ENCODE measurements at regions not wholly inside any gene's neighbourhood (a gene's known extent, or its start where the extent isn't known, plus 50 kb on each side); places are given as distances from the start of the nearest gene placed in this dataset.

DNA sequence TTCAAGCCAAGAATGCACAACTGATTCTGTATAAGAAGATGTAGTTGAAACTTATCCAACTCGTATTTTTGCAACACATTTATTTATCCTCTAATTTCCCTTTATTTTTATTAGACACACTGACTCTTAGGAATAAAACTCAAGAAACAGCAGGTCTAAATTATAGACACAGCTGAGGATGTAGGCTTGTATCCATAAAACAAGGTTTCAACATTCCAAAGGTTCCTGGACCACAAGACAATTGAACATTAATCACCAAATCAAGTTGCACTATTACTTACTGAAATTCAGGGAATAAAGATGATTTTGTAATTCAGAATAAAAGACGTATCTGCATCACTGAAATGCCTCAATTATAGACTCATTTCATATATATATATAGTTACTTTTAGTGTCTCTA lies 683.5 kb upstream of the GRIA3 start:
- H2BK120ac ChIP-seq (ENCODE audit: low read depth, low read length) = no peak overlapping the region
- no peaks in the 10 kb centered on the region for H3K36me3 ChIP-seq (replicated peaks in 1 of 2; ENCODE audit: control insufficient read depth in 2 of 2, insufficient read depth in 2 of 2, low read length in 2 of 2)
- H3K9ac ChIP-seq (ENCODE audit: low read depth, low read length, poor library complexity) = no peak overlapping the region
- no peak overlapping the region for H3K14ac ChIP-seq (ENCODE audit: low read length)
- no peak overlapping the region for H3K4me2 ChIP-seq (ENCODE audit: insufficient read depth, low read length, poor library complexity, severe bottlenecking)
- H3K18ac ChIP-seq (ENCODE audit: low read length) = no peak overlapping the region
- no peaks in the 10 kb centered on the region for H3K9me3 ChIP-seq (replicated peaks in 1 of 2; ENCODE audit: control insufficient read depth in 2 of 2, insufficient read depth in 1 of 2, low read depth in 1 of 2, low read length in 2 of 2)
- H3K79me1 ChIP-seq (ENCODE audit: low read depth, low read length) = no peaks in the 10 kb centered on the region
- no peak for DNase-seq (ENCODE audit: low spot score)
- H2BK5ac ChIP-seq (ENCODE audit: low read length) = no peak overlapping the region
- no peak overlapping the region for H4K8ac ChIP-seq (ENCODE audit: low read depth, low read length)
- H3K27me3 ChIP-seq (ENCODE audit: control insufficient read depth in 3 of 3, insufficient read depth in 3 of 3, low read depth in 1 of 3, low read length in 3 of 3) = no peaks in the 10 kb centered on the region
- no peak overlapping the region for H4K91ac ChIP-seq (ENCODE audit: low read depth, low read length, poor library complexity)
- H2BK12ac ChIP-seq (ENCODE audit: low read length) = no peak overlapping the region
- H3K4me1 ChIP-seq (ENCODE audit: control insufficient read depth in 2 of 2, insufficient read depth in 1 of 2, low read depth in 1 of 2, low read length in 2 of 2) = no peaks in the 10 kb centered on the region
- no peak overlapping the region for H2AFZ ChIP-seq (ENCODE audit: low read length)
- no peak overlapping the region for H2BK15ac ChIP-seq (ENCODE audit: low read length)
- WGBS, 2 donors (ENCODE audit: extremely low coverage in 2 of 2, insufficient read length in 2 of 2, insufficient replicate concordance in 1 of 2) = no CpG with 5 or more reads among the region's 2 CpGs
- no peak overlapping the region for H2AK5ac ChIP-seq (ENCODE audit: low read depth, low read length)
- H3K4ac ChIP-seq (ENCODE audit: low read length) = no peak overlapping the region
- no peak overlapping the region for H3K23ac ChIP-seq (ENCODE audit: low read depth, low read length, poor library complexity)
- no peak overlapping the region for H3K4me3 ChIP-seq (ENCODE audit: low read length in 2 of 2)
- H3K27ac ChIP-seq (replicated peaks; ENCODE audit: low read length) = no peak overlapping the region

DNA sequence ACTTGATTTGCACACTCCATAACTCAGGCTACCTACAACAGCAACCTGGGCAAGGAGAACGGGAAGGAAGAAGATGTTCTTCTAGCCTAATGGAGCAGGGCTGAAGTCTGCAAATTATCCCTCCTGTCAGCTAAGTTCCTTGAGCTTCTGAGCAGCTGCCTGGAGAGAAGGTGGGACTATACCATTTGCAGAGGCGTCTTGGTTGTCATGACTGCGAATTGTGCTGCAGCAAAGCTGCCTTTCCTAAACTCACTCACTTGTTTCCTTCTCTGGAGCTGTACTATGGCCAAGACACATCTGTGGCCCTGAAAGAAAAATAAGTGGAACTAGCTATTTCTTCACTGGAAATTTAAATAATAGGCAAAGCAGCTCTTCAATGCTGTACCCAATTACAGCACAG lies 682.4 kb upstream of the GRIA3 start:
- no peak overlapping the region for H2BK12ac ChIP-seq (ENCODE audit: low read length)
- H3K9ac ChIP-seq (ENCODE audit: low read depth, low read length, poor library complexity) = no peak overlapping the region
- no peak overlapping the region for H3K23ac ChIP-seq (ENCODE audit: low read depth, low read length, poor library complexity)
- H3K79me1 ChIP-seq (ENCODE audit: low read depth, low read length) = no peaks in the 10 kb centered on the region
- no peak for DNase-seq (ENCODE audit: low spot score)
- no peak overlapping the region for H2AK5ac ChIP-seq (ENCODE audit: low read depth, low read length)
- H3K4me2 ChIP-seq (ENCODE audit: insufficient read depth, low read length, poor library complexity, severe bottlenecking) = no peak overlapping the region
- no peak overlapping the region for H3K18ac ChIP-seq (ENCODE audit: low read length)
- no CpG with 5 or more reads among the region's 3 CpGs for WGBS, 2 donors (ENCODE audit: extremely low coverage in 2 of 2, insufficient read length in 2 of 2, insufficient replicate concordance in 1 of 2)
- H2BK15ac ChIP-seq (ENCODE audit: low read length) = no peak overlapping the region
- no peaks in the 10 kb centered on the region for H3K27me3 ChIP-seq (ENCODE audit: control insufficient read depth in 3 of 3, insufficient read depth in 3 of 3, low read depth in 1 of 3, low read length in 3 of 3)
- no peaks in the 10 kb centered on the region for H3K9me3 ChIP-seq (replicated peaks in 1 of 2; ENCODE audit: control insufficient read depth in 2 of 2, insufficient read depth in 1 of 2, low read depth in 1 of 2, low read length in 2 of 2)
- no peak overlapping the region for H3K4ac ChIP-seq (ENCODE audit: low read length)
- H3K27ac ChIP-seq (replicated peaks; ENCODE audit: low read length) = no peak overlapping the region
- H3K4me3 ChIP-seq (ENCODE audit: low read length in 2 of 2) = no peak overlapping the region
- no peak overlapping the region for H2AFZ ChIP-seq (ENCODE audit: low read length)
- H4K8ac ChIP-seq (ENCODE audit: low read depth, low read length) = no peak overlapping the region
- no peak overlapping the region for H2BK120ac ChIP-seq (ENCODE audit: low read depth, low read length)
- H2BK5ac ChIP-seq (ENCODE audit: low read length) = no peak overlapping the region
- no peaks in the 10 kb centered on the region for H3K36me3 ChIP-seq (replicated peaks in 1 of 2; ENCODE audit: control insufficient read depth in 2 of 2, insufficient read depth in 2 of 2, low read length in 2 of 2)
- H3K4me1 ChIP-seq (ENCODE audit: control insufficient read depth in 2 of 2, insufficient read depth in 1 of 2, low read depth in 1 of 2, low read length in 2 of 2) = no peaks in the 10 kb centered on the region
- H3K14ac ChIP-seq (ENCODE audit: low read length) = no peak overlapping the region
- H4K91ac ChIP-seq (ENCODE audit: low read depth, low read length, poor library complexity) = no peak overlapping the region

DNA sequence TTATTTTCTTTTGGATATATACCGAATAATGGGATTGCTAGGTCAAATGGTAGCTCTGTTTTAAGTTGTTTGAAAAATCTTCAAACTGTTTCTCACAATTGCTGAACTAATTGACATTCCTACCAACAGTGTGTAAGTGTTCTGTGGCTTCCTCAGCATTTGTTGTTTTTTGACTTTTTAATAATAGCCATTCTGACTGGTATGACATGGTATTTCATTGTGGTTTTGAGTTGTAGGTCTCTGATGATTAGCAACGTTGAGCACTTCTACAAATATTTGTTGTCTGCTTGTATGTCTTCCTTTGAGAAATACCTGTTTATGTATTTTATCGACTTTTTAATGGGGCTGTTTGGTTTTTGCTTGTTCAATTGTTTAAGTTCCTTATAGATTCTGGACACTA lies 680.1 kb upstream of the GRIA3 start:
- Histone ChIP-seq H2AK5ac (ENCODE audit: low read depth, low read length) (no peak overlapping the region), H3K9me3 (replicated peaks in 1 of 2; ENCODE audit: control insufficient read depth in 2 of 2, insufficient read depth in 1 of 2, low read depth in 1 of 2, low read length in 2 of 2) (no peaks in the 10 kb centered on the region), H3K36me3 (replicated peaks in 1 of 2; ENCODE audit: control insufficient read depth in 2 of 2, insufficient read depth in 2 of 2, low read length in 2 of 2) (no peaks in the 10 kb centered on the region), H2BK120ac (ENCODE audit: low read depth, low read length) (no peak overlapping the region), H3K4me1 (ENCODE audit: control insufficient read depth in 2 of 2, insufficient read depth in 1 of 2, low read depth in 1 of 2, low read length in 2 of 2) (no peaks in the 10 kb centered on the region), H3K18ac (ENCODE audit: low read length) (no peak overlapping the region), H2BK15ac (ENCODE audit: low read length) (no peak overlapping the region), H3K23ac (ENCODE audit: low read depth, low read length, poor library complexity) (no peak overlapping the region), H2BK12ac (ENCODE audit: low read length) (no peak overlapping the region), H2BK5ac (ENCODE audit: low read length) (no peak overlapping the region), H3K4ac (ENCODE audit: low read length) (no peak overlapping the region), H3K9ac (ENCODE audit: low read depth, low read length, poor library complexity) (no peak overlapping the region), H3K27ac (replicated peaks; ENCODE audit: low read length) (no peak overlapping the region), H2AFZ (ENCODE audit: low read length) (no peak overlapping the region), H3K79me1 (ENCODE audit: low read depth, low read length) (no peaks in the 10 kb centered on the region), H4K8ac (ENCODE audit: low read depth, low read length) (no peak overlapping the region), H3K27me3 (ENCODE audit: control insufficient read depth in 3 of 3, insufficient read depth in 3 of 3, low read depth in 1 of 3, low read length in 3 of 3) (no peaks in the 10 kb centered on the region), H3K14ac (ENCODE audit: low read length) (no peak overlapping the region), H3K4me3 (ENCODE audit: low read length in 2 of 2) (no peak overlapping the region), H4K91ac (ENCODE audit: low read depth, low read length, poor library complexity) (no peak overlapping the region), H3K4me2 (ENCODE audit: insufficient read depth, low read length, poor library complexity, severe bottlenecking) (no peak overlapping the region)
- WGBS, 2 donors (ENCODE audit: extremely low coverage in 2 of 2, insufficient read length in 2 of 2, insufficient replicate concordance in 1 of 2) = no CpG with 5 or more reads among the region's 3 CpGs
- DNase-seq (ENCODE audit: low spot score) = no peak

DNA sequence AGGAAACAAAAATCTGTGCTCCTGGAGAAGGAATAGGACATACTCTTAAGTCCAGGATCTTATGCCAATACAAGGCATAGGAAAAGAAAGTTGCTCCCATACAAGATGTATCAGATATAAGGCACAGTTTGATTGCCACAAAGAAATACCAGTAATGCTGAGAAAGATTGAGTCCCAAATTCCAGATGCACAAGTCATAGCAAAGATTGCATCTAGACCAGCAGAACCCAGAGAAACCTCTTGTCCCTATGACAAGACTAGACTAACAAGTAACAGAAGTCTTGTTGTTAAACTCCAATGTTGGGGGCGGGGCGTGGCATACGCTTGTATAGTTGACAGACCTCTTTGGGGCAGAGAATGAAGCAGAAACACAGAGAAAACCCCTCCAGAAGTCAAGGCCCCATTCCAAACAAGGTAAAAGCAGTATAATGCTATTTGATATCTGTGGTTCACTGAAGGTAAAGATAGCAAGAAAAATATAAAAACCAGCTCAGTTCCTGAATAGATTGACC lies 671.5 kb upstream of the GRIA3 start:
- Histone ChIP-seq H2AK5ac (ENCODE audit: low read depth, low read length) (no peak overlapping the region), H3K4me3 (ENCODE audit: low read length in 2 of 2) (no peak overlapping the region), H3K4me2 (ENCODE audit: insufficient read depth, low read length, poor library complexity, severe bottlenecking) (no peak overlapping the region), H3K18ac (ENCODE audit: low read length) (no peak overlapping the region), H2BK15ac (ENCODE audit: low read length) (no peak overlapping the region), H3K36me3 (replicated peaks in 1 of 2; ENCODE audit: control insufficient read depth in 2 of 2, insufficient read depth in 2 of 2, low read length in 2 of 2) (no peaks in the 10 kb centered on the region), H2AFZ (ENCODE audit: low read length) (no peak overlapping the region), H3K9me3 (replicated peaks in 1 of 2; ENCODE audit: control insufficient read depth in 2 of 2, insufficient read depth in 1 of 2, low read depth in 1 of 2, low read length in 2 of 2) (no peaks in the 10 kb centered on the region), H2BK5ac (ENCODE audit: low read length) (no peak overlapping the region), H2BK12ac (ENCODE audit: low read length) (no peak overlapping the region), H3K9ac (ENCODE audit: low read depth, low read length, poor library complexity) (no peak overlapping the region), H3K23ac (ENCODE audit: low read depth, low read length, poor library complexity) (no peak overlapping the region), H3K79me1 (ENCODE audit: low read depth, low read length) (no peaks in the 10 kb centered on the region), H4K8ac (ENCODE audit: low read depth, low read length) (no peak overlapping the region), H3K14ac (ENCODE audit: low read length) (no peak overlapping the region), H4K91ac (ENCODE audit: low read depth, low read length, poor library complexity) (no peak overlapping the region), H2BK120ac (ENCODE audit: low read depth, low read length) (no peak overlapping the region), H3K4ac (ENCODE audit: low read length) (no peak overlapping the region), H3K4me1 (ENCODE audit: control insufficient read depth in 2 of 2, insufficient read depth in 1 of 2, low read depth in 1 of 2, low read length in 2 of 2) (no peaks in the 10 kb centered on the region), H3K27me3 (ENCODE audit: control insufficient read depth in 3 of 3, insufficient read depth in 3 of 3, low read depth in 1 of 3, low read length in 3 of 3) (no peaks in the 10 kb centered on the region), H3K27ac (replicated peaks; ENCODE audit: low read length) (no peak overlapping the region)
- WGBS, 2 donors (ENCODE audit: extremely low coverage in 2 of 2, insufficient read length in 2 of 2, insufficient replicate concordance in 1 of 2) = no CpG with 5 or more reads among the region's 3 CpGs
- DNase-seq (ENCODE audit: low spot score) = no peak
